ENCODE measurements at regions not wholly inside any gene's neighbourhood (a gene's known extent, or its start where the extent isn't known, plus 50 kb on each side); places are given as distances from the start of the nearest gene placed in this dataset.

GRCh38 chr5:28403846-28404245 is 1365.5 kb upstream of the CDH9 start:
- TF ChIP-seq CTCF (IDR thresholded peaks at IDR 0.05) (no peak), POLR2A (IDR thresholded peaks at IDR 0.05) (no peak), EP300 (IDR thresholded peaks at IDR 0.05) (no peak), POLR2AphosphoS5 (IDR thresholded peaks at IDR 0.05) (no peak)
